HG03432 (cell line): ENCODE measurements at regions not wholly inside any gene's neighbourhood (a gene's known extent, or its start where the extent isn't known, plus 50 kb on each side); places are given as distances from the start of the nearest gene placed in this dataset.
"Not testable (repeated sequence)": the region's sequence is repeated elsewhere in the genome, so short reads cannot be mapped to it uniquely, and the experiment has no call there.

Experiments used
- ATAC-seq: cut with Tn5 transposase; IDR thresholded peaks from one replicate; pipeline ENCODE4 v1.9.1; 2021; ENCODE audit warnings: mild to moderate bottlenecking, moderate library complexity; ENCODE audit not compliant: unreplicated experiment

GRCh38 chr3:170712798-170713197 lies 126.9 kb upstream of the SLC7A14 start:
- ATAC-seq: no peak

GRCh38 chr3:170712336-170712735 lies 126.5 kb upstream of the SLC7A14 start:
- ATAC-seq: no peak

DNA sequence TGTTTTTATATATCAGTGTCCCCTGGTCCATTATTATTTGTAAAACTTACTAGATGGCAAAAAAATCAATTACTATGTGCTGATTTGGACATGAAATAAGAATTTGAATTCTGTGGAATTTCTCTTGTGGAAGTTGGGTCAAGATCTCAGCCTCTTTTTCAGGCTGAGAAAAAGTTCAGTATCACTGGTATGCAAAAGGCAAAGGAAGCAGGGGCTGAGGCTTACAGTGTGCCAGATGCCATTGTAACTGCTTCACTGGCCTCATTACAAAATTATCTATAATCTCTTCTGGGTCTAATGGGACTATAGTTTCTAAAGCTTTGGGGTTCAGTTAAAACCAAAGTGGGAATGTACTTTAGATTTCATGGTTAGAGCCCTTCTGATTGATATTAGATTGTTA lies 125.9 kb upstream of the SLC7A14 start:
- ATAC-seq: no peak

GRCh38 chr3:170709046-170709445 lies 123.2 kb upstream of the SLC7A14 start:
- ATAC-seq: no peak

DNA sequence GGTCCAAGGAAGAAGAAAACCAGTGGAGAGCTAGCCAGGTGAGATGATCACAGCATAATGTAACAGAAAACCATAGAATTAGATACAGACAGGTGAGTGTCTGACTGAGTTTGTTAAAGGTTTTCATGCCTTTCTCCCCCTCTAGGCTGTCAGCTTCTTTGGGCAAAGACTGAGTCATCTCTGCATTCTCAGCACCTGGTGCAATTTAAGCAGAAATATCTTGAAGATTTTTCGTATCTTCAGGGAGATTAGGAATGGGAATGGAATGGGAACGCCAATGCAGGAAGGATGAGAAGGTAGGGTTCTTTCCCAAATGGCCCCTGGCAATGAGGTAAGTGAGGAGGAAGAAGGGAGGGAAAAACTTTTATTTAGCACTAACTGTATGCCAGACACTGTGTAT lies 122.0 kb upstream of the SLC7A14 start:
- ATAC-seq: no peak

- ATAC-seq: no peak
These were observed 119.3 kb upstream of the SLC7A14 start for GRCh38 chr3:170705131-170705530.

DNA sequence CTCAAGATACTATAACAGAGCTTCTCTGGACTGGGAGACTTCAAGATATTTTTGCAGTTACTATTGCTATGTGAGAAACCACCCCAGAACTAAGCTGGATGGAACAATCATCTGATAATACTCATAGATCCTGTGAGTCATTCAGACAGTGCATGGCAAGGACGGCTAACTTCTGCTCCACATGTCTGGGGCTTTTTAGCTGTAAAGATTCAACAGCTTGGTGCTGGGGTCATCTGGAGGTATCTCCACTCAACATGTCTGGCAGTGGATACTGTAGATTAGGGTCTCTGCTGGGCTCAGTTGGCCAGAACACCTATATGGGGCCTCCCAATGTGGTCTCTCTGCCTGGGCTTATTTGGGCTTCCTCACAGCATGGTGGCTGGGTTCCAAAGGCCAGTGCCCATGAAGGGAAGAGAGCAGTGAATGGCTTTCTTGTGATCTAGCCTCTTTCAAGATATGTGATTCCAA lies 117.3 kb upstream of the SLC7A14 start:
- ATAC-seq: peak; percentile 53

GRCh38 chr3:170701696-170702678 lies 116.1 kb upstream of the SLC7A14 start:
- ATAC-seq: no peak

GRCh38 chr3:170700054-170700404 lies 114.2 kb upstream of the SLC7A14 start:
- ATAC-seq: no peak

GRCh38 chr3:170699158-170700053 lies 113.5 kb upstream of the SLC7A14 start:
- no peak for ATAC-seq

GRCh38 chr3:170697908-170698307 lies 112.0 kb upstream of the SLC7A14 start:
- no peak for ATAC-seq

- no peak for ATAC-seq
These were observed 111.3 kb upstream of the SLC7A14 start for GRCh38 chr3:170697131-170697530.

GRCh38 chr3:170695486-170696064 lies 109.7 kb upstream of the SLC7A14 start:
- ATAC-seq: no peak

- ATAC-seq: no peak
These were observed 106.8 kb upstream of the SLC7A14 start for GRCh38 chr3:170692720-170693119.

DNA sequence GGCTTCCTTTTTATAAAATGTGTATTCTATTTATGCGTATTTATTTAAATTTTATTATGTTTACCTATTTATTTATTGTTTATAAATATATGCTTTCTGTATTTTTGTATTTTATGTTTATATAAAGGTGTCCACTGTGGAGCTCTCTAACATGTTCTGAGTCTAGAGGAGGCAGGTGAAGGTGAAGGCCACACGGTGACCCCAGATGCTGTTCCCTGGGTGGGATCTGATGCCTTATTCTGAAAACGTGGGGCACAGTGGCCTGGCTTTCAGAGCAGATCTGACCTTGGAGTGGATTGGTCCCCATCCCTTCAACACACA lies 104.7 kb upstream of the SLC7A14 start:
- no peak for ATAC-seq

DNA sequence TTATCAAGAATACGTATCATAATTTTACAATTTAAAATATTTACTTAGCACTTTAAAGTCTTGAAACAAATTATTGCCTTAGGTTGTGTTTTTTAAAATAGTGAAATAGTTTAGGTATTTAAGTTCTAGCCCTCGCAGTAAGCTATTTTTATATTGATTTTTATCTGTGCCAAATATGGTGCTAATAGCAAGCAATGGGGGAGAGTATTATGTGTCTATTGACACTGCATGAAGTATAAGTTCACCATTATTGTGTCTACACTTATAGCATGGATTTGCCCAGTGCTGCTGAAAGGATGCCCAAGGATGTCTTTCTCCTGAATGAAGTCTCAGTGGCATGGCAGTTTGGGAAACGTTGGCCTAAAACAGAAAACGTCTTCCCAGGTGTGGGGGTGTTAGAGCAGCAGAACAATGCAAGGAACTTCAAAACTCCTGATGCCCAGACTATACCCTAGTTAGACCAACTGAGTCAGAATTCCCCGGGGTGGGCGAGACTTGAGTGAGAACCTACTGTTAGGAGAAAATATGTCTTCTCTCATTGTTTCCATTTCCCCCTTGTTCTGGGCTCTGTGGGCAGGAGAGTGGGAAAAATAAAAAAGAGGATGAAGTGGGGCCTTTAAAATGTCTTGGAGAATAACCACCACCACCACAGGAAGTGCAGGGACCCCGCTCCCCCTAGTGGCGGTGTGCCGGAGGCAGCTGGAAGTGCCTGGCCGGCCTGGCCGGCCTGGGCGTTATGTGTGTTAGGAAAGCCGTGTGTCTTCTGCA lies 104.2 kb upstream of the SLC7A14 start:
- peak; percentile 55 for ATAC-seq

- ATAC-seq: no peak
These were observed 103.5 kb upstream of the SLC7A14 start for GRCh38 chr3:170689296-170689829.

GRCh38 chr3:170688222-170688621 lies 102.3 kb upstream of the SLC7A14 start:
- ATAC-seq: not testable (repeated sequence)

GRCh38 chr3:170680593-170680992 lies 94.7 kb upstream of the SLC7A14 start:
- no peak for ATAC-seq

DNA sequence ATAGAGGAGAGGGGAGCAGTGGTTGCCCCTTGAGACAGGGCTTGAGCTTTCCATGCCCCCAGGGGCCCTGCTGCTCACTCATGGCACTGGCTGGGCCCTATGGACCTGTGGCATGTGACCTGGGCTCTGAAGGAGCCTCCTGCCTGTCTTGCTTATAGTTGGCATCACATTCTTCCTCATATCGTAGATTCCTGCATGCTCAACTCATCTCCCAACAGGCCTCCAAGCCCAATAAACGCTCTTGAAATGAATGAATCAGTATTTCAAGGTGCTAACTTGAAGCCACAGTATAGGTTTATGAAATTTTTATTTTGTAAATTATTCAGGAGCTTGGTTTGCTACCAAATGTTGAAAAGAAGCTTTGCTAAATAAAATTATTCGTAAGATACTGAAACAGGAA lies 93.3 kb upstream of the SLC7A14 start:
- no peak for ATAC-seq
